Skin epidermis (tissue), 12 donors: ENCODE measurements at regions not wholly inside any gene's neighbourhood (a gene's known extent, or its start where the extent isn't known, plus 50 kb on each side); places are given as distances from the start of the nearest gene placed in this dataset.

Source experiments
- H3K27ac ChIP-seq, 21 experiments: fragments of 200-600 bp; sonication (generic) in 11 of 21; one replicate each; pipeline ENCODE4 v1.5.0; 2020; ENCODE audit warnings: mild to moderate bottlenecking in 3 of 21, inconsistent platforms in 2 of 21, moderate library complexity in 2 of 21
- H3K4me3 ChIP-seq, 7 experiments: fragments of 200-600 bp; sonication (generic) in 2 of 7; one replicate each; pipeline ENCODE4 v1.5.0; 2020; ENCODE audit warnings: inconsistent platforms in 2 of 7, mild to moderate bottlenecking in 2 of 7, moderate library complexity in 1 of 7

GRCh38 chr3:159112724-159113123, 310.9 kb downstream of the MFSD1 start:
- no peak overlapping the region for H3K27ac ChIP-seq
- no peak overlapping the region for H3K4me3 ChIP-seq

- Histone ChIP-seq H3K27ac (no peak overlapping the region), H3K4me3 (no peak overlapping the region)
Observed at GRCh38 chr3:159113221-159113875, 311.5 kb downstream of the MFSD1 start.

GRCh38 chr3:159114582-159114981, 312.7 kb downstream of the MFSD1 start:
- no peak overlapping the region for H3K4me3 ChIP-seq
- H3K27ac ChIP-seq, result no peak overlapping the region

- H3K27ac ChIP-seq, result no peak overlapping the region
Observed at GRCh38 chr3:159123877-159124276, 322.0 kb downstream of the MFSD1 start.

GRCh38 chr3:159126261-159127020, 324.6 kb downstream of the MFSD1 start:
- Histone ChIP-seq H3K4me3 (no peak overlapping the region), H3K27ac (no peak overlapping the region)

More at GRCh38 chr3:159123877-159124276, 322.0 kb downstream of the MFSD1 start:
- H3K4me3 ChIP-seq, result no peak overlapping the region

GRCh38 chr3:159127021-159127392, 325.2 kb downstream of the MFSD1 start:
- no peak overlapping the region for H3K27ac ChIP-seq

GRCh38 chr3:159128628-159129027, 326.8 kb downstream of the MFSD1 start:
- H3K27ac ChIP-seq, result no peak overlapping the region
- no peak overlapping the region for H3K4me3 ChIP-seq

More at GRCh38 chr3:159127021-159127392, 325.2 kb downstream of the MFSD1 start:
- H3K4me3 ChIP-seq, result no peak overlapping the region

GRCh38 chr3:159130108-159130507, 328.3 kb downstream of the MFSD1 start:
- Histone ChIP-seq H3K4me3 (no peak overlapping the region), H3K27ac (no peak overlapping the region)

GRCh38 chr3:159131376-159131775, 329.5 kb downstream of the MFSD1 start:
- Histone ChIP-seq H3K4me3 (no peak overlapping the region), H3K27ac (no peak overlapping the region)

GRCh38 chr3:159137949-159138348, 336.1 kb downstream of the MFSD1 start:
- Histone ChIP-seq H3K27ac (no peak overlapping the region), H3K4me3 (no peak overlapping the region)

GRCh38 chr3:159139326-159139725, 337.5 kb downstream of the MFSD1 start:
- Histone ChIP-seq H3K4me3 (no peak overlapping the region), H3K27ac (no peak overlapping the region)

GRCh38 chr3:159144472-159144871, 342.6 kb downstream of the MFSD1 start:
- Histone ChIP-seq H3K4me3 (no peak overlapping the region), H3K27ac (no peak overlapping the region)

- H3K4me3 ChIP-seq, result no peak overlapping the region
Observed at GRCh38 chr3:159144891-159145290, 343.0 kb downstream of the MFSD1 start.

GRCh38 chr3:159146392-159146791, 344.5 kb downstream of the MFSD1 start:
- no peak overlapping the region for H3K27ac ChIP-seq
- H3K4me3 ChIP-seq, result no peak overlapping the region

More at GRCh38 chr3:159144891-159145290, 343.0 kb downstream of the MFSD1 start:
- no peak overlapping the region for H3K27ac ChIP-seq

GRCh38 chr3:159146856-159147435, 345.1 kb downstream of the MFSD1 start:
- no peak overlapping the region for H3K4me3 ChIP-seq
- H3K27ac ChIP-seq, result no peak overlapping the region

- no peak overlapping the region for H3K4me3 ChIP-seq
- H3K27ac ChIP-seq, result no peak overlapping the region
Observed at GRCh38 chr3:159147813-159148212, 346.0 kb downstream of the MFSD1 start.

- no peak overlapping the region for H3K27ac ChIP-seq
- no peak overlapping the region for H3K4me3 ChIP-seq
Observed at GRCh38 chr3:159148466-159148865, 346.6 kb downstream of the MFSD1 start.

- H3K27ac ChIP-seq, result no peak overlapping the region
Observed at GRCh38 chr3:159149131-159149530, 347.3 kb downstream of the MFSD1 start.

GRCh38 chr3:159149633-159150032, 347.8 kb downstream of the MFSD1 start:
- no peak overlapping the region for H3K4me3 ChIP-seq
- H3K27ac ChIP-seq, result no peak overlapping the region

More at GRCh38 chr3:159149131-159149530, 347.3 kb downstream of the MFSD1 start:
- no peak overlapping the region for H3K4me3 ChIP-seq

GRCh38 chr3:159150180-159150579, 348.3 kb downstream of the MFSD1 start:
- H3K4me3 ChIP-seq, result no peak overlapping the region
- no peak overlapping the region for H3K27ac ChIP-seq

GRCh38 chr3:159151130-159151529, 349.3 kb downstream of the MFSD1 start:
- no peak overlapping the region for H3K27ac ChIP-seq
- H3K4me3 ChIP-seq, result no peak overlapping the region
